Non-pigmented ciliary epithelial cell (primary cell): ENCODE measurements at regions not wholly inside any gene's neighbourhood (a gene's known extent, or its start where the extent isn't known, plus 50 kb on each side); places are given as distances from the start of the nearest gene placed in this dataset.
"Not testable (repeated sequence)": the region's sequence is repeated elsewhere in the genome, so short reads cannot be mapped to it uniquely, and the experiment has no call there.

Experiments
- DNase-seq: peaks from one replicate; pipeline ENCODE4 v3.0.0-alpha.2; 2010; ENCODE audit warnings: low read depth

DNA sequence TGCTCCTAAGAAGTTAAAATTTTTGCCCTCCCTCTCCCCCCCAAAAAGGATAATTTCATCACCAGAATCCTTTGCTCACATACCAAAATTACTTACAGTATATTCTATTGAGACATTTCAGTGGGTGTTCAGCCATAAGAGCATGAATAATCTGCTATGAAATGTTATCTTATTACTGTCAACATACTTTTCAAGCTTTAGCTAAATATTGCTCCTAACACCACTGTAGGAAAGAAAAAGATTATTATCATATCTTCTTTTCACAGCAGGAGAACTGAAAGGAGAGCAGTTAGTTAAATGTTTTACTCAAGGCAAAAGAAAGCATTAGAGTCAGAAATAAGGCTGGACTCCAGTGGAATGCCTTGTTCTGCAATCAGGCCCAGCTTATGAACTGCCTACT is 231.0 kb upstream of the GYPA start:
- no peak for DNase-seq

DNA sequence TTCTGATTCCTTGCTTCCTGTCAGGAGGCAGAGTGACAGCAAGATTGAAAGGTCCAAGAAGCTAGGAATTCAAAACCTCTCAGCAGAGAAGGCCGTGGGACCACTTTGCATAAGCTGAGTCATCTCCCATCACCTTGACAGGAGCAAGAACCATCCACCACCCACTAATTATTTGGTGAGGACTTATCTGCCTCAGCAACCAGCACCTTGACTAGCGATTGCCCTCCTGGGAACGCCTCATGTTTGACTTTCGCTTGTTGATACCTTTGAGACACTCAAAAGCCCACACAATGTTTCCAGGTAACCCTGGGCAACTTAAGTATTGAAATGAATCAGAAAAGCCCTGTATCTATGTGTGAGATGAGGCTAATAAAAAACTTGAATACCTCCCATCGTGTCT is 233.5 kb upstream of the GYPA start:
- DNase-seq: no peak

DNA sequence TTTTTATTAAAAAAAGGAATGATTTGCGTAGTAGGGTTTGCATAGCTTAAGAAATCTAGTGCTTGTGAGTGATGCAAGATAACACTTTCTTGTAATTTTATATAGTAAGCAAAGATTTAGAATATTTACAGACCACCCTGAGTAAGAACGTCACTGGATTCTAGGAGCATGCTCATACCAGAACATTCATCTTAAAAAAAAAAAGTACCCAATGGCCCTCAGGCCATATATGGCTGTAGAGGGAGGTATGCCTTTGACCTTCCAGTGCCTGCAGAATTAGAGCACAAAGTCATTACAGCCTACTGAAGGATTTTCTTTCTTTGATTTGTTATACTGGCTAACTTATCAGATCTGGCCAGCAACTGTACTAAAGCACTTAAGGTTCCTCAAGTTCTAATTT is 236.3 kb upstream of the GYPA start:
- DNase-seq: no peak

DNA sequence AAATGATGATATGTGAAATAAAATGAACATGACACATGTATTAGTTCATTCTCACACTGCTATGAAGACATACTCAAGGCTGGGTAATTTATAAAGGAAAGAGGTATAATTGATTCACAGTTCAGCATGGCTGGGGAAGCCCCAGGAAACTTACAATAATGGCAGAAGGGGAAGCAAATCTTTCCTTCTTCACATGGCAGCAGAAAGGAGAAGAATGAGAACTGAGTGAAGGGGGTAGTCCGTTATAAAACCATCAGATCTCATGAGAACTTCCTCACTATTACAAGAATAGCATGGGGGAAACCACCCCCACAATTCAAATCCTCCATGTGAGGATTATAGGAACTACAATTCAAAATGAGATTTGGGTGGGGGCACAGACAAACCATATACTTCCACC is 243.9 kb upstream of the GYPA start:
- no peak for DNase-seq

DNA sequence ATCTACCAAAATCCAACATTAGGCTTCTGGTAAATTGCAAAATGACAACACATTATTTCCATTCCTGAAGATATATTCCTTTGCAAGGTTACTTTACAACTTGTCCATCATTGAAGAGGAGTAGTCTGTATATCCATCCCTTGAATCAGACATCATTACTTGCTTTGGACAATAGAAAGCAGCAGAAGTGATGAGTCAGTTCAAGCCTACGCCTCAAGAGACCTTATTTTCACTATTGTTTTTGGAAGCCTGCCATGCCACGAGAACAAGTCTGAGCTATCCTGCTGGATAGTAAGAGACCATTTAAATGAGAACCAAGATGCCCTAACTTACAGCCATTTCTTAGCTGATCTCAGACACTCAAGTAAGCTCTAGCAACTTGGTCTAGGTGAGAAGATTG is 246.0 kb upstream of the HHIP start:
- peak; percentile 75 for DNase-seq

DNA sequence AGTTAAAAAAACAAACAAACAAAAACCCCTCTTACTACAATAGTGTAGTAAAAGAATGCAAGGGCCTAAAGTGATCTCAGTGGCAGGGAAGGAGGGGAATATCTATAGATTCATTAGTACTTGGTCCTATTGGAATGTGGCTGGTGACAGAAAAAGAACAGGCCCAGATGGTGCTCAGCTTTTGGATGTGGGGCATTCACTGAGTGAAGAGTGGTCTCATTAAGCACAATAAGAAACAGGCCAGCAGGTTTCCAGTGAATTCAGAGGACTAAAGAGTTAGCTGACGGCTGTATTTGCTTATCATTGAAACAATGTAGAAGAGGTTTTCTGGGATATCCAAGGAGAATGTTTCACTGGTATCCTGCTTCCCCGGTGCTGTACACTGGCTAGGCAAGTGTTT is 243.8 kb upstream of the HHIP start:
- DNase-seq: no peak

DNA sequence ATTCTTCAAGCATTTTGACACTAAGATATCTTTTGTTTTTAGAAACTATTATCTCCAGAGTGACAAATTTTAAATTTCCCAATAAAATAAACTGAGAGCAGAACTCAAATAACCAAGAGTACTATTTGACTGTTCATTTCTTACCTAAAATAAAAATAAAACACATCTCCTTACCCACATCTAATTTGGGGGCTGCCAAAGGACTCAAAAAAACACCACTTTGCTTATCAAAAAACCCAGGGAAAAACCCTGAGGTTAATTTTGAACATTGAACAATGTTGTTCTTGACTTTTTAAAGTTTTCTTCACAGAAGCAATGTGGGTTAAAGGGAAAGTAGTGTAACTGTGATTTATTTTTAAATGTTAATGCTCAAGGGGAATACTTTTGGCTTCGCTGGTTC is 243.0 kb upstream of the HHIP start:
- no peak for DNase-seq

DNA sequence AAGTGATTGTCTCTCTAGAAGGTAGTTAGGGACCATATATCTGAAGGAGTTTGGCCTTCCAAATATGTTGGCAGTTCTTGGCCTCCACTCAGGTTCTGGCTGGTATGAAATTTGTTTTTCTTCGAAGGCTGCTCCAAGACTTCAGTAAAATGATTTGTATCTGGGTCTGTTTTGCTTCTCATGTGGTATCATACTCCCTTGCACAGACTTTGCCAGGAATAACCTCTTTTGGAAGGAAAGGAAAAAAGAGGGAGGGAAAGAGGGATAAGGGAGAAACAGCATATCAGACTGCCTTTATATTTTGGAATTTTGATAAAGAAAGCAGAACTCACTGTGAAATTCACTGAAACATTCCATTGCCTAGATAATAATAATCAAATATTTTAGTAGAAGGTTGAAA is 242.1 kb upstream of the HHIP start:
- no peak for DNase-seq

DNA sequence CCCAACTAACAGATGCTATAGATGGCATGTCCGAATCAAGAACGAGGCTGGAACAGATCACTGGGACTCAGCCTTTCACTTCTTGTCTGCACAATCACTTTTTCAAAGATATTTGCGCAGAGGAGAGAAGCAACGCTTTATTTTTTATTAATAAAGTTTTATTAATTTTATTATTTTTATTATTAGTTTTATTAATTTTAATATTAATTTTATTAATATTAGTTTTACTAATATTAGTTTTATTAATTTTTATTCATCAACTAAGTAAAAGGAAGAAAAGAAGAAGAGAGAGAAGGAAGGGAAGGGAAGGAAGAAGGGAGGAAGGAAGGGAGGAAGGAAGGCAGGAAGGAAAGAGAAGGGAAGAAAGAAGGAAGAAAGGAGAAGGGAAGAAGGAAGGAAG is 236.4 kb upstream of the HHIP start:
- no peak for DNase-seq

DNA sequence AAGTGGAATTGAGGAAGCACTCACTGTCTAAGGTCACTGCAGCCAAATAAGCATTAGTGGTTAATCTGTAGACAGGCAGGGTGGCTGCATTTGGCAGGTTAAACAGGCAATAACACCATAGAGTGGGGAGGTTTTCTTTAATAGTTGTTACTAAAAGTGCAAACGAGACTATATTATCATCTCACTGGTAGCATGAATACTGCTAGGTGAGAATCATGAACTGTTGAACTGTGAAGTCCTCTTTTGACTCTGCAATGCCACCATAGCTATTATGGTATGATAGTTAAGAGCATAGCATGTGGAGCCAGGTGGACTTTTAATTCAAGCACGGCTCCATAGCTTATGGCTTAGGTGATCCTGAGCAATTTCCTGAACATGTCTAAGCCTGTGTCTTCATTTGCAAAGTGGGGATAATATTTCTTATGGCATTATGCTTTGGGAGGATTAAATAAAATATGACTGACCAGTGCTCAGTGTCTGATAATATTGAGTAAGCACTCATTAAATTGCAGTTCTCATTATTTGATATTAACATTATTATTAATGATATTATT is 235.6 kb upstream of the HHIP start:
- no peak for DNase-seq

DNA sequence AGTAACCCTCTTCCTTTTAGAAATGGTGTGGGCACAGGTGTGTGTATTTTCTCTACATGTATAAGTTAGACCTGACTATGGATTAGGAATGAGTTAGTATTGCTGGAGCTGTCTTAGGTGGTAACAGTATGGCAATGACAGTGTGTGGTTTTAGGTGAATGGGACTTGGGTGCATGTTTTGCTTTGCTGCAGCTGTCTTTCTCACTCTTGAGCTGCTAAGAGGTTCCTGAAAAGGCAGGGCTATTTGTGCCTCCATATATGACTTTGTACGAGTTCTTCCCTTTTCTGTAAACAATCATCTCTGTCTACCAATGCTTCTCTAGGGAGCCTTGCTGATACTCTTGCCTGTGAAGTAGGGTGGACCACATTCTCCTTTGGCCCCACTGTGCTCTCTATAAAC is 234.8 kb upstream of the HHIP start:
- no peak for DNase-seq

DNA sequence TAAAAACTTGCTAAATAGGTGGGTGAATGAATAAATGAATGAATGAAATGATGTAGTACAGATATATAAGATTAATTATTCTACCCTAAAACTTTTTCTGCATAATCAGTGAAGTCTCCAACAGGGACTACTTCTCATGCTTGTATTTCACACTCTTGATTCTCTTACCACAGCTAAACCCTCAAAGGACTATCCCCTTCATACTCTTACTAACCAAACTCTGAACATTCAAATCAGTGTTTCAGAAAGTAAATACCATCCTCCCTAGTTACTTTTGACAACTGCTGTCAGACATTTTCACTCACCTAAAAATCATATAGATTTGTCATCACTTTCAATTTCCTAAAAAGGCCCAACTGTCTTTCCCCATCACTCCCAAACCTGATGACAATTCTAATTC is 234.3 kb upstream of the HHIP start:
- DNase-seq: no peak

DNA sequence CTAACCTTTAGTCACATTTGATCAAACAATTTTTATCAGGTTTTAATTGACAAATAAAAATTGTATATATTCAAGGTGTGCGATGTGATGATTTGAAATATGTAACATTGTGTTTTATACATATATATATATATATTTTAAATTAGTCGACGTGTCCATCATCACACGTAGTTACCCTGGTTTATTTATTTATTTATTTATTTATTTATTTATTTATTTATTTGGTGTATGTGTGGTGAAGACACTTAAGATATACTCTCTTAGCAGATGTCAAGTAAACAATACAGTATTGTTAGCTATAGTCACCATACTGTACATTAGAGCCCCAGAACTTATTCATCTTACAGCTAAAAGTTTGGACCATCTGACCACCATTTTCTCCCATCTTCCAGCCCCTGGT is 224.9 kb upstream of the HHIP start:
- DNase-seq: no peak

DNA sequence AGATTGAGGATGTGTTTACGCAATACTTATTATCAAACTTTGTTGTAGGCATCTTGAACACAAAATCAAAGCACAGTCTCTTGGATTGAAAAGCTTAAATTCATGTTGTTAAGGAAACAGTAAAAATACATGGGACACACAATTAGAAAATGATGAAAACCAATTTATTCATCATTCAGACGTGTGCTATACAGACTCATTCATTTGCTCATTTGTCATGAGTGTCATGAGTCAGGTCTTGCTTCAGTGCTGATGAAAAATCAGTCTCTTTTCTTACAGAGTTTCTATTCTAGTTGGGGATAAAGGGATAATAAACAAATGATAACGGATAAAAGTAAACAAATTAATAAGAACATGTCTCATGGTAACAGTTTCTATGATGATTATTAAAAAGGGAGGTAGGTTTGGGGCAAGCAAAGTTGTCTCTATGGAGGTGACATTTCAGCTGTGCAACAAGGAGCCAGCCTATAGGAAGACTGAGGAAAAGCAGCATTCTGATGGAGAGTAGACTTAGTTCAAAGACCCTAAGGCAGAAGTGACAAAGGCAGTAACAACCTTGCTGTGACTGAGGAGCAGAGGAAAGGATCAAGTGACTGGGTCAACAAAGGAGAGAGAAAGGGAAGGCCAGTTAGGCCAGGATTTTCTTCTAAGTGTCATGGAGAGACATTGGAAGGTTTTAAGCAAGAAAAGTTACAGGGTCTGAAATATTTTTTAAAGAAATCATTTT is 224.0 kb upstream of the HHIP start:
- DNase-seq: no peak

DNA sequence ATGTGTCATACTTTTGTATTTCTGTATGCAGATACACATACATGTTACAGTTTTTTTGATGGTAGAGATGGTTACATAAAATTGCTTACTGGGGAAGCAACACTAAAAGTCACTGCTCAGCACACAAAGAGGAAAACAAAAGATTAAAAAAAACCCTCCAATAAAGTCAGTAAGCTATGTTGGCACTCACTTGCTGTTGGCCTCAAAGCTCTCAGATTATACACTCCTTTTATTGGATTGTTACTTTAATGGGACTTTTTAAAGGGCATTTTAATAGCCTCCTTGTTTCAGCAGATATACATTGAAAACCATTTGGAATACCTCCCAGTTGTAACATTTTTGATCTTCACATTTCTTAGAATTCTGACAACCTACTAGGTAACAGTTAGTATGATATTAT is 222.0 kb upstream of the HHIP start:
- DNase-seq: no peak

DNA sequence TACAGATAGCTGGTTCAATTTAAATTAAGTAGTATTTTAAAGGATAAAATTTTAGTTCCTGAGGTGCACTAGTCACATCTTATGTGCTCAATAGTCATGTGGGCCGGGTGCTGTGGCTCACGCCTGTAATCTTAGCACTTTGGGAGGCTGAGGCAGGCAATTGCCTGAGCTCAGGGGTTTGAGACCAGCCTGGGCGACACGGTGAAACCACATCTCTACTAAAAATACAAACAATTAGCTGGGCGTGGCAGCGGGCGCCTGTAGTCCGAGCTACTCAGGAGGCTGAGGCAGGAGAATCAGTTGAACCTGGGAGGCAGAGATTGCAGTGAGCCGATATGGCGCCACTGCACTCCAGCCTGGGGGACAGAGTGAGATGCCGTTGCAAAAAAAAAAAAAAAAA is 219.9 kb upstream of the HHIP start:
- DNase-seq: not testable (repeated sequence)

DNA sequence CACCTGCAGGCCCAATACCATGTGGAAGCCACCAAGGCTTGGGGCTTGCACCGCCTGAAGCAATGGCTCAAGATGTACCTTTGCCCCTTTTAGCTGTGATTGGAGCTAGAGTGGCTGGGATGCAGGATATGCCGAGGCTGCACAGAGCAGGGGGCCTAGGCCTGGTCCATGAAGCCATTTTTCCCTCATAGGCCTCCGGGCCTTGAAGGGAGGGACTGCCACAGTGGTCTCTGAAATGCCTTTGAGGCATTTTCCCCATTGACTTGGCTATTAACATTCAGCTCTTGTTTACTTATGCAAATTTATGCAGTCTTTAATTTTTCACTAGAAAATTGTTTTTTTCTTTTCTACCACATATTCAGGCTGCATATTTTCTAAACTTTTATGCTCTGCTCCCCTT is 203.2 kb upstream of the HHIP start:
- no peak for DNase-seq

DNA sequence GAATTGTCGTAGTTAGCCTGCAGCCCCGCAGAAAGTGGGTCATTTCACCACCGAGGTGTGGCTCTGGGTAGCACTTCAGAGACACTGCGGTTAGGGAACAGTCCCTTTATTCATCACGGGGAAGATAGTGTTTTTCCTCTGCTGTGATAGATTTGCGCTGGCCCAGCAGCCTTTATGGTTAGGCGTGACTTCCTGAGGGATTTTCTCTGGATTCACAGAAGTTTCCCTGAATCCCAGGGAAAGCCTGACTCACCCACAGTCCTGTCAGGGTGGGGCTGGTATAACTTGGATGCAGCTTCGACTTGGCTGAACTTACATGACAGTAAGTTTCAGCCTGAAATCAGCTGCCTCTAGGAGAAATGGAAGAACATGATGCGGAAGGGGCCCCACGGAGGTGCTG is 196.3 kb upstream of the HHIP start:
- no peak for DNase-seq

DNA sequence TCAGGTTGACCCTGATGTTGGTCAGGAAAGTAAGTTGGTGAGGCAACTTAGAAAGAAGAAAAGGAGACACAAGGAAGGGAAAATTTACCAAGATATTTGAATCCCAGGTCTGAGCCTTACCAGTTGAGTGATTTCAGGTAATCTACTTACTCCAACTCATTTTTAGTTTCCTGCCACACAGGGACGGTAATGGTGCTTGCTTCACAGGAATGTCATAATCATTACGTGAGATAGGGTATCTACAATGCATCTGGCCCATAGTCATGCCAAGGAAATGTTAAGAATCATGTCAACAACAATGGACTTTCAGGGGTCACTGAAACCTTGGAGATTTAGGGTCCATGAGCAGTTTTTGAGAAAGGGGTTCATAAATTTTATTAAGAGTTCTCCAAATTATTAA is 195.4 kb upstream of the HHIP start:
- DNase-seq: no peak

DNA sequence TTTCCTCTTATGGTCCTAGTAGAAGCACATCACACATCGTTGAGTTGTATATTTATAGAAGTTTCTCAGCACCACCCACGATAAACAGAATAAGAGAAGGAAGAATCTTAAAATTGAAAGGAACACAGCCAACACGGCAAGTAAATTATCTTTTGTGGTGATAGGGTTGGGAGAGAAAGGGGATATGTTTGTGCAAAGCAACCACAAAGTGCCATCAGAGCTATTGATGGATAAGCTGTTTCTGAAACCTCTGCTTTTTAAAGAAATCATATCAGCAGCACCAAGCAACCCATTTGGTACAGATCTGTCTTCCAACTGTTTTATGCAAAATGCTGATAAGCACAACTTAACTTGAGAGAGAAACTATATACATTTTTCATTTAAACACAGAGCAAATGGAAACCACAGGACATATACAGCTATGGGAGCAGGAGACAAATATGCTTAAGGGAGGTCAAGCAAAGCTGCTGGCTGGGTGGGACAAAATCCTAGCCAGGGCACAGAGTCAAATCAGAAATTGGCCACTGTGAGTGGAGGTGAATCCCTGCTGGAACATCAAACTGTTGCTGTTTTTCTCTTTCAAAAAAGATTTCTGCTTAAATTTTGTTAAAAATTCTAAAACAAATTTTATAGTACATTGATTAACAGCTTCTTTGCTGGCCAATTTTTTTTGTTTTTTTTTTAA is 194.0 kb upstream of the HHIP start:
- no peak for DNase-seq

DNA sequence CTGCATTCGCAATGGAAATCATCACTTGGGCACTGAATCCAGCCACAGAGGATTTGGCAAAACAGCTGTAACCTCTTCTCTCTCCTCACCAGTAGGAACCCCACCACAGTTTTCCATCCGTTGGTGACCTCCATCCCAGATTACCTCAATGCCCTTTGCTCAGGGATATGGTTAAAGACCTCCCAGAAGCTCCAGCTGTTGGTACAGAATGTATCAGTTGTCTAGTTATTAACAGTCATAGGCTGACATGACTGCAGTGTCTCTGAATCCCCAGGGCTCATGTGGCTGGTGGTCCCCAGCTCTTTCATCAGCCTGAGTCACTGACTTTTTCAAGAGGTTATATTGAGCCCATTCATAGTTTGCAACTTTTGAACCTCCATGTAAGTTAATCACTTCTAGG is 189.8 kb upstream of the HHIP start:
- DNase-seq: no peak

DNA sequence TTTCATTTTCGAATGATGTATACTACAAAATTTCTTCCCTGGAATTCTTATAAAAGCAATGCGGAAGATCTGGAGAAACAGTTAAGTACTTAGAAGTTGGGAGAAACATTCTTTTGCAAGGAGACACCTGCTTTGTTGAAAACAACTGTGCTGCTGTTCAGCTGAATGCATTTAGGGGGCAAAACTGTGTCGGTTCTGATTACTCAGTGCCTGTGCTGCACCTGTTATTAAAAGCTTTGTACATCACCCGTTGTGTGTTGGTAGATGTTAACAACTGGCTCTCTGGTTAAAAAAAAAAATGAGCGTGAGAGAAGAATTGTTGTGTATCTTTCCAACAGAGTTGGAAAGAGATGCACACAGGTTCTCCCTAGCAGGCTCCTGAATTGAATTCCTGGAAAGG is 184.1 kb upstream of the HHIP start:
- DNase-seq: no peak

DNA sequence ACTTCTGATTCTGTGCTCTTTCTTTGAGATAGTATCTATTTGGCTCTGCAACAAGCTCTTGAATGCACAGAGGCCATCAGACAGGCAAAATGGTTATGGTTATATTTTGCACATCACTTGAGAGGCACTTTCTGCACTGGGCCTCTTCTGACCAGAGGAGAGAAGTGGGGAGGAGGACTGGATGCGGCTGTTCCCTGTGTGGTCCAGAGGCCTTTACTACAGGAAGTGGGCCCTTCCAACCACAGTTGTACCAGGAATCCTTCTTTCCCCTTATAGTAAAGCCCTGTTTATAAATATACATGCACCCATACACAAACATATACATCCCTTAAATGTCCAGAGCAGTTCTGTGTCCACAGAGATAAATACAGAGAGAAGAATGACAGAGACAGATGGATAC is 182.7 kb upstream of the HHIP start:
- DNase-seq: no peak

DNA sequence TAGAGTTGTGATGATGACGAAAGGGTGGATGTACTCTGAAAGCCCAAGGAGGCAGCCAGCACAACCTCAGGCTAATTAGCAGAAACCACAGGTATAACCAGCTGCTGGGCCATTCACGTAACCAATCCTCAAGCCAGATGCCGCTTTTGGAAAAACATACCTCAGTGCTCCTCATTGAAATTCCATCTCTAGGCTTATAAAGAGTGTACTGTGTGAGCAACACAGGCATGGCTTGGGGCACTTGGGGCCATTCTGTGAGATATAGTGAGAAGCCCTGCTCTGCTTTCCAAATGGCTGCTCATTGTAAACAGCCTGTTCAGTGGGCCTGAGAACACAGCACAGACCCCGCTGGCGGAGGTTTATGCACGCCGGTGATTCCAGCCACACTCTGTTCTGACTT is 182.1 kb upstream of the HHIP start:
- DNase-seq: no peak
